Breast epithelium (tissue), 3 donors: ENCODE measurements at regions not wholly inside any gene's neighbourhood (a gene's known extent, or its start where the extent isn't known, plus 50 kb on each side); places are given as distances from the start of the nearest gene placed in this dataset.

ENCODE experiments used
- POLR2A ChIP-seq: fragments of 450-650 bp; IDR thresholded peaks from one replicate; pipeline ENCODE4 v1.6.1; 2016; ENCODE audit warnings: antibody characterized with exemption, mild to moderate bottlenecking, moderate library complexity
- TF ChIP-seq, protein P1 (sequence below), 3 donors: fragments of 450-650 bp; IDR thresholded peaks; one replicate each; pipeline ENCODE4 v1.5.1; 2016 to 2017; ENCODE audit warnings: antibody characterized with exemption in 3 of 3, mild to moderate bottlenecking in 3 of 3, moderate library complexity in 3 of 3

- TF ChIP-seq, protein P1, sequence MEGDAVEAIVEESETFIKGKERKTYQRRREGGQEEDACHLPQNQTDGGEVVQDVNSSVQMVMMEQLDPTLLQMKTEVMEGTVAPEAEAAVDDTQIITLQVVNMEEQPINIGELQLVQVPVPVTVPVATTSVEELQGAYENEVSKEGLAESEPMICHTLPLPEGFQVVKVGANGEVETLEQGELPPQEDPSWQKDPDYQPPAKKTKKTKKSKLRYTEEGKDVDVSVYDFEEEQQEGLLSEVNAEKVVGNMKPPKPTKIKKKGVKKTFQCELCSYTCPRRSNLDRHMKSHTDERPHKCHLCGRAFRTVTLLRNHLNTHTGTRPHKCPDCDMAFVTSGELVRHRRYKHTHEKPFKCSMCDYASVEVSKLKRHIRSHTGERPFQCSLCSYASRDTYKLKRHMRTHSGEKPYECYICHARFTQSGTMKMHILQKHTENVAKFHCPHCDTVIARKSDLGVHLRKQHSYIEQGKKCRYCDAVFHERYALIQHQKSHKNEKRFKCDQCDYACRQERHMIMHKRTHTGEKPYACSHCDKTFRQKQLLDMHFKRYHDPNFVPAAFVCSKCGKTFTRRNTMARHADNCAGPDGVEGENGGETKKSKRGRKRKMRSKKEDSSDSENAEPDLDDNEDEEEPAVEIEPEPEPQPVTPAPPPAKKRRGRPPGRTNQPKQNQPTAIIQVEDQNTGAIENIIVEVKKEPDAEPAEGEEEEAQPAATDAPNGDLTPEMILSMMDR (IDR thresholded peaks at IDR 0.05) = peak; percentile 28 to 50 (median 38)
- no peak for TF ChIP-seq POLR2A
Observed at GRCh38 chr3:24680214-24680967, 185.7 kb upstream of the THRB start.
